Endothelial cell (in vitro differentiated cells): ENCODE measurements at regions not wholly inside any gene's neighbourhood (a gene's known extent, or its start where the extent isn't known, plus 50 kb on each side); places are given as distances from the start of the nearest gene placed in this dataset.
"Not testable (repeated sequence)": the region's sequence is repeated elsewhere in the genome, so short reads cannot be mapped to it uniquely, and the experiment has no call there.

ENCODE experiments used
- DNase-seq: peaks from one replicate; pipeline ENCODE4 v3.0.0; 2021; ENCODE audit warnings: low spot score
- H3K27ac Mint-ChIP-seq: one replicate; pipeline ENCODE4 v1.8.0; 2021; ENCODE audit warnings: mixed read lengths, inconsistent platforms; ENCODE audit not compliant: unreplicated experiment
- H3K27me3 Mint-ChIP-seq: one replicate; pipeline ENCODE4 v1.8.0; 2021; ENCODE audit warnings: mild to moderate bottlenecking, moderate library complexity, mixed read lengths, inconsistent platforms; ENCODE audit not compliant: unreplicated experiment
- H3K36me3 Mint-ChIP-seq: one replicate; pipeline ENCODE4 v1.8.0; 2021; ENCODE audit warnings: mild to moderate bottlenecking, low read depth, mixed read lengths, inconsistent platforms; ENCODE audit not compliant: unreplicated experiment
- H3K4me1 Mint-ChIP-seq: one replicate; pipeline ENCODE4 v1.8.0; 2021; ENCODE audit warnings: mild to moderate bottlenecking, mixed read lengths, inconsistent platforms; ENCODE audit not compliant: unreplicated experiment
- H3K4me3 Mint-ChIP-seq: one replicate; pipeline ENCODE4 v1.8.0; 2021; ENCODE audit warnings: mild to moderate bottlenecking, mixed read lengths, inconsistent platforms; ENCODE audit not compliant: unreplicated experiment
- H3K9me3 Mint-ChIP-seq: one replicate; pipeline ENCODE4 v1.8.0; 2021; ENCODE audit warnings: mixed read lengths, inconsistent platforms; ENCODE audit not compliant: unreplicated experiment
- TF ChIP-seq, protein P1 (sequence below): fragments of 200-600 bp; sonication (generic); IDR thresholded peaks from one replicate; pipeline ENCODE4 v1.5.0; 2021; ENCODE audit warnings: antibody characterized with exemption; ENCODE audit not compliant: unreplicated experiment

DNA sequence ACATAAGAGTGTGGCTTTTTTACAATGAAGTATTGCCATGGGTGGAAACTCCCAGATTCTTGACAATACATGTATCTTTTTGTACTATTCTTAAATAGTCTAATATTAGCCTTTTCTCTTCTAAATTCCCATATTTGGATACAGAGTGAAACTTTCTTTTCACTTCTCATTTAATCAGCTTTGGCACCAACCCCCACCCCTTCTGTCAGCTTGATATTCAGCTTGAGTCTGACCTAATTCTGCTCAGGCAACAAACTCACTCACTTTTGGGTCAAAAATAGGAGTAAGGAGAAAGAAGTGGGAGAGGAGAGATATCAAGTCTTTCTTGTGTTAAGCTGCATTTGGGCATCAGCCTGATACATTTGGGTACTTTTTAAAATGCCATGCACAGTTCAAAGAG, 397.5 kb downstream of the COG6 start:
- peaks cover 11% of the 10 kb centered on the region for H3K4me1 Mint-ChIP-seq
- H3K36me3 Mint-ChIP-seq = no peaks in the 10 kb centered on the region
- no peaks in the 10 kb centered on the region for H3K27me3 Mint-ChIP-seq
- no peak overlapping the region for H3K27ac Mint-ChIP-seq
- TF ChIP-seq, protein P1, sequence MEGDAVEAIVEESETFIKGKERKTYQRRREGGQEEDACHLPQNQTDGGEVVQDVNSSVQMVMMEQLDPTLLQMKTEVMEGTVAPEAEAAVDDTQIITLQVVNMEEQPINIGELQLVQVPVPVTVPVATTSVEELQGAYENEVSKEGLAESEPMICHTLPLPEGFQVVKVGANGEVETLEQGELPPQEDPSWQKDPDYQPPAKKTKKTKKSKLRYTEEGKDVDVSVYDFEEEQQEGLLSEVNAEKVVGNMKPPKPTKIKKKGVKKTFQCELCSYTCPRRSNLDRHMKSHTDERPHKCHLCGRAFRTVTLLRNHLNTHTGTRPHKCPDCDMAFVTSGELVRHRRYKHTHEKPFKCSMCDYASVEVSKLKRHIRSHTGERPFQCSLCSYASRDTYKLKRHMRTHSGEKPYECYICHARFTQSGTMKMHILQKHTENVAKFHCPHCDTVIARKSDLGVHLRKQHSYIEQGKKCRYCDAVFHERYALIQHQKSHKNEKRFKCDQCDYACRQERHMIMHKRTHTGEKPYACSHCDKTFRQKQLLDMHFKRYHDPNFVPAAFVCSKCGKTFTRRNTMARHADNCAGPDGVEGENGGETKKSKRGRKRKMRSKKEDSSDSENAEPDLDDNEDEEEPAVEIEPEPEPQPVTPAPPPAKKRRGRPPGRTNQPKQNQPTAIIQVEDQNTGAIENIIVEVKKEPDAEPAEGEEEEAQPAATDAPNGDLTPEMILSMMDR = no peak
- no peak overlapping the region for H3K4me3 Mint-ChIP-seq
- no peaks in the 10 kb centered on the region for H3K9me3 Mint-ChIP-seq
- no peak for DNase-seq

DNA sequence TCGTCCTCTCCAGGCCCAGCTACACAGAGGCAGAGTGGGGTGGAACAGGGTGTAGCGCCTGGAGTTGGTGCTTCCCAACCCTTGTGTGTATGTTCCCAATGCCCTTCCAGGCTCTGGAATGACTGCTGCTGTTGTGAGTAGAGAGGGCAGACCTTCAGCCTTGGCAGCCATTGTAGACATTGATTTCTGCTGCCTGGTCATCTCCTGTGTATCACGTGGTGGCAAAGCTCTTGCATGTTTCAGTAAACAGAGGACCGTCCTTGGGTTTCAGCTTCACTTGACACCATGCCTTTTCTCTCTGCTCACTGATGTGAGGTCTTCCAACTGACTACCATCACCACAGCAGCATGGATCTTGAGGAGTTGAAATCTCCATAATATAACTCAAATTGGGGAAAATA, 397.9 kb downstream of the COG6 start:
- Mint-ChIP-seq H3K36me3 (no peaks in the 10 kb centered on the region), H3K9me3 (no peaks in the 10 kb centered on the region), H3K4me3 (no peak overlapping the region), H3K27ac (no peak overlapping the region), H3K4me1 (peaks cover 6% of the 10 kb centered on the region), H3K27me3 (no peaks in the 10 kb centered on the region)
- TF ChIP-seq, protein P1 = no peak
- no peak for DNase-seq

DNA sequence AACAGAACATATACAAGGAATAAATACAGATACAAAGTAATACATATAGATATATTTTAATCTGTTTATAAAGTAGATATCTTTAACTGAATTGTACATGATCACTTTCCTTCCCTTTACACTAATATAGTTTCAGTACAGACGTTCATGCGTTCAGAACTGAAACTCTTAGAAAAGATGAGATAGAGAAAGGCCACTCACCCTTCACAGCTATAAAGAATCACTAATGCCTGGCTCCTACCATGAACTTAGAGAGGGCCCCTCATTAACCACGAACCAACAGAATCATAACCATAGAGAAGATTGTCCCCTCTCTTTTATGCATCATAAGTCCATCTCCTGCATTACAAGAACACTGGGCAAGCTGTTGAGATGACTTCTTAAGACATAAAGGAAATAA, 399.0 kb downstream of the COG6 start:
- H3K4me3 Mint-ChIP-seq, H3K36me3 Mint-ChIP-seq, DNase-seq, H3K4me1 Mint-ChIP-seq, H3K27ac Mint-ChIP-seq, H3K9me3 Mint-ChIP-seq, H3K27me3 Mint-ChIP-seq: not testable (repeated sequence)

DNA sequence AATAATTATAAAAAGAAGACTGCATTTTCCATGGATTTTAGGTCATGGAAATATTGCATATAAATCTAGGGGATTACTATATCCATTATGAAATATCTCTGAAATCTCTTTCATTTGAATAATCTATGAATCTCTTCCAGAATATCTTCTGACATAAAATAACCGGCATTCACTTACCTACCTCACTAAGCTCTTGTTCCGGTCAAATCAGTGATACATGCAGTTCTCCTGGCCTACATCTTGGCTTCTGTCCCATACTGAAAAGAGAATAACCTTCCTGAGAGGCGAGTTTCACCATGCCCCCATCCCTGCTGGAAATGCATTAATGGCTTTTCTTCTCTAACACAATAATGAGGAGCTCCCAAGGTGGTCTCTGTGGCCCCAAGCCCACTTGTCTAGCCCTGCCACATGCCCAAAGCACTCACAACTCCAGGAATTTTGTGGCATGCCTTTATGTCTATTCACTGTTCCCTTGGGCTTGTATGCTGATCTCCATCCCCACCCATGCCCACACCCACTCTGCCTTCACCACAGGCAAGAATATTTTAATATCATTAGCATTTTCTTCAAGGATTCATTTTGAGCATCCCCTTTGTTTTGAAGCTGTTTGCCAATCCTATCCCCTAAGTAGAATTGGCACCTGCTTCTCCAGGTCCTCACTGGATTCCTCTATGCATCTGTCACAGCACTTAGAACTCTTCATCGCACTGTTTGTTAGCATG, 401.6 kb downstream of the COG6 start:
- no peak overlapping the region for H3K4me3 Mint-ChIP-seq
- TF ChIP-seq, protein P1 = no peak
- no peaks in the 10 kb centered on the region for H3K27me3 Mint-ChIP-seq
- no peaks in the 10 kb centered on the region for H3K36me3 Mint-ChIP-seq
- no peak overlapping the region for H3K27ac Mint-ChIP-seq
- H3K4me1 Mint-ChIP-seq = no peaks in the 10 kb centered on the region
- no peak for DNase-seq
- H3K9me3 Mint-ChIP-seq = no peaks in the 10 kb centered on the region

DNA sequence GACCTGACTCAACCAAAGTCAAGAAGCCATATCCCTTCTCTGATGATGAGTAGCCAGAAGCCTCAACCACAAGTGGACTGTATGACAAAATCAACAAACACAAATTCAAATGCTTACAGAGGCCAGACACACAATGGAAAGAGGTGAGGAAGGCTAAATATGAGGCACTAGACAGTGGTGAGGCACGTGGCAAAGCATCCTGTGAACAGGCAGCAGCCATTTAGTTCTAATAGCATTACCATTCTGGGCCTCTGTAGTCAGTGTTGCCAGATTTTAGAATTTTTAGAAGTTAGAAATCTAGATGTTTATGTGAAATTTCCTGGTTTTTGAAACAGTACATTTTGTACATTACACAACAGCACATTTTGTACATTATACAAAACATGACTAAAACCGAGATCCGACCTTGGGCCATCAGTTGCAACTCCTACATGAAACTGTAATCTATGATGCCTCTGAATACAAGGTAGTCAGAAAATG, 403.3 kb downstream of the COG6 start:
- Mint-ChIP-seq H3K36me3 (no peaks in the 10 kb centered on the region), H3K4me1 (no peaks in the 10 kb centered on the region), H3K4me3 (no peak overlapping the region), H3K9me3 (no peaks in the 10 kb centered on the region), H3K27ac (no peak overlapping the region), H3K27me3 (no peaks in the 10 kb centered on the region)
- no peak for DNase-seq
- TF ChIP-seq, protein P1 = no peak
